NCI-H748 treated with DMSO at 0.1 percent for 48 hours (cell line): ENCODE measurements at regions not wholly inside any gene's neighbourhood (a gene's known extent, or its start where the extent isn't known, plus 50 kb on each side); places are given as distances from the start of the nearest gene placed in this dataset.

ENCODE experiments used
- DNase-seq: peaks from one replicate; lab custom pipeline; 2025; lab: John Stamatoyannopoulos, UW

DNA sequence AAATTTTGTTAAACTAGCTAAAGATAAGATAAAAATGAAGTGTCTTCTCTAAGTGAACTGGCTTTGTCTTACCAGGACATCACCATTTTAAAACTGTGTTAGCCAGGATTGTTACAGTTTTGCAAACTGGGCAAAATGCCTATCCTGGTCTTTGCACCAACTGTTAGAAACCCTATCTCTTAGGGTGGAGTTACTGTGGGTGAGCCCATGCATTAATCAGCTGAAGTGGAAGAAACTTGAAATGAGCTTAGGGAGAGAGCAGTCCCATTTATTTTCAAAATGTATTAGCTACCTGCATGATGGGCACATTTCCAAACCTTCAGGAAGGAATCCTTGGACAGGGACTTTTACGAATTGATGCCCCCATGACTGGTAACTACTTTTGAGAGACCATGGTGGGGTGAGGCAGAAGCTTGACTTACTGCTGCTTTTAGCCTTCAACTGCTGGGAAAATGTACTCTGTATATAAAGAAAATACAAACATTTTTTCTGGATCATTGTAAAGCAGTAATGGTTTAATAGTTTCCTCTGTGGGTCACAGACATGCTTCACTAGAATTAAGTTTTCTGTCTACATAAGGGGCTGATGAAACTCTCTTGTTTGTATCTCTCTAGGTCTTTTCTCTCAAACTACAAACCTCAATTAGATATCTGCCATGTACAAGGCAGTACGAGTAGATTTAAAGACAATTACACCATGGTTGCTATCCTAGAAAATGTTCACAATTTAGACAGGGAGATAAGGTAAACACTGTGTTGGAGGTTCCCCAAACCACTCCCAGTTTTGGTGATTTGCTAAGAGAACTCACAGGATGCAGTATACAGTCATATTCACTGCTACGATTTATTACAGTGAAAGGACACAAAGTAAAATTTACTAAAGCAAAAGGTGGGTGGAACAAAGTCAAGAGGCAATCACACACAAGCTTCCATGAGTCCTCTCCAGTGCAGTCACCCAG lies 321.4 kb upstream of the MMADHC start:
- peak; percentile 27 for DNase-seq

DNA sequence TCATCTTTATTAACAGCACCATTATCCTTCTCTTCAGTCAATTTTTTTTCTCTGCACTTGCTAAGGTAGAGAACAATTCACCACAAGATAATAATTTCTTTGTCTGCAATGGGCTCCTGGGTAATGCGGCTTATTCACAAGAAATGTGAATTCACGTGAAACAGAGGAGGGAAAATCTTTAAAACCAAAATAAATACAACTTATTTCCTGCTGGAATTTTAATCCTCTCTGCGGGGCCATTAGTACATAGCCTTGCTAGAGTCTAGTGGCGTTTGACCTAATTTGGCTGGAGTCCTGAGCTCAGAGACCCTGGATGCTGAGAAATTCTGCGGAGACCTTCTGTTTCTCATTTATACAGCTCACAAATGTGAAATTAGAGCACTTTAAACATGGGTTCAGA lies 319.3 kb upstream of the MMADHC start:
- no peak for DNase-seq

DNA sequence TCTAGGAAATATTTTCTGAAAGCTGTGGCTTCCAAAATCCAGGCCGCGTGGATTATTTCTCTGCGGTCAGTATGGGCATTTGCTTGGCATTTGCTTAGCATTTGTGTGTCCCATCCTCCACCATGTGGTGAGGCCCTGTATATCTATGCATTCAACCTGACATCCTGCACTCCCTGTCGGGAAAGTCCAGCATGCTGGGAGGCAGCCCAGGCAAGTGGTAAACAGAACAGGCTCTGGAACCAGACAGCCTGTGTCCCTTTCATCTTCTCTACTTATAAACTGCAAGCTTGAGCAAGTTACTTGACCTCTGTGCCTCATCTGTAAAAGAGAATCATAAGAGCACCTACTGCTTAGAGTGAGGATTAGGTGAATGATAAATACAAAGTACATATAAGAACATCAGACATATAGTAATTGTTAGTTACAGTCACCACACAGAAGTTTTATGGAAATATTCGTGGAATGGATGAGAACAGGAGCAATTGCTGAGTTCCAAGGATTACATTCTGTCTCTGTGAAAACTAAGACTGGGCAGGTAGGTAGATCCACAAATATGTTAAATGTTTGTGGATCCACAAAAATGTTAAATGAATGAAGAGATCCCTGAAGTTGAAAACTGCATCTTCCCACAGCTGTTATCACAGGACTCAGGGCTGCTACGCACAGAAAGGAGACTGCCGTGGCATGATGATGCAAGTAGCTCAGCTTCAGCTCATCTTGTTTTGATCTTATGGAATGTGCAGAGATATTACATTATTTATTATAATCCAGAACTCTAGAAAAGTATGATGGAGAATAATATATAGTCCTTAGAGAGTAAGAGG lies 317.0 kb upstream of the MMADHC start:
- no peak for DNase-seq

DNA sequence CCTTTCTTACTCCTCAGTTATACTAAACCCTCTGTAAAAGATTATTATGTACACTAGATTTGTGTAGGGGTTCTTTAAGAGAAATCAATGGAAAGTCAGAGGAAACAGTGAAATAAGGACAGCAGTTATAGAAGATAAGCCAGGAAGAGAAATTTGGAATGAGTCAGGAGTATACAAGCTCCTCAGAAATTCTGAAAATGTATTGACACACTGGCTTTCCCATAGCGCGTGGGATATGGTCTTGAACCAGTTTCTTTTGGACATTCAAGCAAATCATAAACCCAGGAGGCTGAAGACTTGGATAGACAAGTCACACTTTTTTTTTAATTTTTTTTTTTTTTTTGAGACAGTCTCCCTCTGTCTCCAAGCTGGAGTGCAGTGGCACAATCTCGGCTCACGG lies 316.1 kb upstream of the MMADHC start:
- DNase-seq, result no peak

DNA sequence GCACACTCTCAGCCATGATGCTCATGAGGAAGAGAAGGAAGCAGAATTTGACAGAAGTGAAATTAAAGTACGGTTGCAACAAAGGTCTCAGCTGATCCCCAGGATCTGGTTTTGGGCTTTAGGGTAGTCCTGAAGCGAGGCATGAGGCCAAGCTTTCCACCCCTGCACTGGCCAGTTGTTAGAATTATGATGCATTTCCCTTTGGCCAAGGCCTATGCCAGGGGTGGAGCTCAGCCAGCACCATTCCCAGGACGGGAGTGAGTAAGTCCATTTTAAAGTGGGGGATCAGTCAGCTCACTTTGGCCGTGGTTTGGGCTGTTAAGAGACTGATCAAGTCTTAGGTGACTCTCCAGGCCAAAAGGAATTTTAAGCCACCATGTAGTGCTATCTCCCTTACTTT lies 314.5 kb upstream of the MMADHC start:
- DNase-seq, result no peak

DNA sequence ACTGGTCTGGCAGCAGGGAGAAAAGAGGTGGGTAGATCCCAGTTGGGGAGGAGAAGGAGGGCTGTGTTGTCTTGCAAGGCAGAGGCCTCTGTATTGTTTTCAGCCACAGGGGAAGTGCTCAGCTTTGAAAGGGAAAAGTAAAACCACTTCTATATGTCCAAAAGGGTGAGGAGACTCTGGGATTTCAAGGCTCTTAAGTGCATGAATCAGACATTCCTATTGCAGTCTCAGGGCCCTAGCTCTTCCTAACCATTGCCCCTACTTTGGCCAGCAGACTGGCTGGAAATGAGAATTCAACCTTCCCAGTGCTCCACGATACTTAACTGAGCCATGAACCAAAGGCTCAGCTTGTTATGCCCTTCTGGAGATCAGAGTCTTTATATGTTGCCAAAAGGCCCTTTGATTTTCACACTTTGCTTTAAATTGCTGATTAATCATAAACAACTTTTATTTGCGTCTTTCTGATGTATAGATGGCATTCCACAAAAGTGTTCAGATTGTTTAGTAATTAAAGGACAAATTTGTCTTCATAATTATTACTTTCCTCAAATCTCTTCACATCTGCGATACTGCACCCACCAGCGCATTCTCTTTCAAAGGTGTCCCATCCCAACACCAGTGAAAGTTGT lies 313.8 kb upstream of the MMADHC start:
- no peak for DNase-seq

GRCh38 chr2:149899390-149899789 lies 311.8 kb upstream of the MMADHC start:
- DNase-seq, result no peak

- no peak for DNase-seq
Observed at GRCh38 chr2:149894760-149895159, 307.2 kb upstream of the MMADHC start.

DNA sequence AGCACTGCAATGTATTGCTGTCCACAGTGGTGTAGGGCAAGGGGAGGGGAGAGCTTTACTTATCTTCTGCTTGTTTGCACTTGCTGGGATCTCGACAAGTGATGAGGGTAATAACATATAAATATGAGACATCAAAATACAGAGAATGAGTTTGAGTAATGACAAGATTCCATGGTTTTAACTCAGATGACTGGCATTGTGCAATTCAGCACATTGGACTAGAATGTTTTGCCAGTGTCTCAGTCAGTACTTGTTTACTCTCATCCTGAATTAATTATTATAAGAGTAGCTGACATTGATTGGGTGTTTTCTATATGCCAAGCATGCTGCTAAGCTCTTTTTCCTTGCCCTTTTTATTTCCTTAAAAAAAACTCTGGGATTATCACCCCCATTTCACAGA lies 306.7 kb upstream of the MMADHC start:
- no peak for DNase-seq

DNA sequence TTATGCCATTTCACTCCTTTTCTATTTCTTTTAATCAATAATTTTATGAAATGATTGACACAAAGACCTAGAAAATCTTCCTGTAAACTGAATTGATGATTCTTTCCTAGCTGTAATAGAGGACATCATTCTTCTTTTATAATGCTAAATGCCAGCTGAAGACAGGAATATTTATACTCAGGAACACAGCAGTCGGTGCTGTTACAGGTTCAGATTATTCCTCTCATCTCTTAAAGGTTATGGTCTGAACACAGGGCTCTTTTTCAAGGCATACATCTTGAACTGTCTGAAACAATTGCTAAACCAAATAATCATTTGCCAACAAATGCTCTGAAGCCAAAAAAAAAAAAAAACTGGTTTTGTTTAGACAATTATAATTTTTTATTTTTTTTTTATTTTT lies 305.0 kb upstream of the MMADHC start:
- DNase-seq, result no peak

- DNase-seq, result no peak
Observed at GRCh38 chr2:149885946-149886345, 298.4 kb upstream of the MMADHC start.

GRCh38 chr2:149885468-149885867 lies 297.9 kb upstream of the MMADHC start:
- peak; percentile 77 for DNase-seq

- no peak for DNase-seq
Observed at GRCh38 chr2:149884871-149885270, 297.3 kb upstream of the MMADHC start.

GRCh38 chr2:149877913-149878312 lies 290.3 kb upstream of the MMADHC start:
- DNase-seq, result no peak

DNA sequence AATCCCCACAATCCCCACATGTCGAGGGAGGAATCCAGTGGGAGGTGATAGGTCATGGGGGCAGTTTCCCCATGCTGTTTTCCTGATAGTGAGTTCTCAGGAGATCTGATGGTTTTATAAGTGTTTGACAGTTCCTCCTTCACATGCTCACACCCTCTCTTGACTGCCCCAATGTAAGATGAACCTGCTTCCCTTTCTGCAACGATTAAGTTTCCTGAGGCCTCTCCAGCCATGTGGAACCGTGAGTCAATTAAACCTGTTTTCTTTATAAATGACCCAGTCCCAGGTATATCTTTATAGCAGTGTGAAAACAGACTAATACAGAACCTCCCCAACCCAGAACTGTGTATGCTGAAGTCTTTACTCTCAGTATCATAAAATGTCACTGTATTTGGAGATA lies 289.5 kb upstream of the MMADHC start:
- DNase-seq, result no peak

- DNase-seq, result no peak
Observed at GRCh38 chr2:149873936-149874335, 286.4 kb upstream of the MMADHC start.

GRCh38 chr2:149872638-149873150 lies 285.1 kb upstream of the MMADHC start:
- no peak for DNase-seq

DNA sequence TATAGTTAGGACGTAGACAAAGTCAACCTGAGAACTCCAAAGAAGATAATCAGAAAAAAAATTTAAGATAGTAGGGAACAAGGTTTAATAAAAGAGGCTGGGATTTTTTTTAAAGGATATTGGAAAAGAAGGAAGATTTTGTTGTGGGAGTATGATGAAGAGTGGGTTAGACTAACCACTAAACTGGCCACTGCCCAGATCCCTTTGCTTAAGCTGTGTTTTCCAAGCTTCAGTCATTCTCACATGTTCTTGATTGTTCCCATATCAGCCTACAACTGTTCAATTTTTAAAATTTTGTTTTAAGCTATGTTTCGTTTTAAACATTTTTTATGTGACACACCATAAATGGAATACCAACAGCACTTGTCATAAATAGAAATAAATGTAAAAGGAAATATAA lies 284.5 kb upstream of the MMADHC start:
- no peak for DNase-seq

- no peak for DNase-seq
Observed at GRCh38 chr2:149871091-149871885, 283.7 kb upstream of the MMADHC start.

DNA sequence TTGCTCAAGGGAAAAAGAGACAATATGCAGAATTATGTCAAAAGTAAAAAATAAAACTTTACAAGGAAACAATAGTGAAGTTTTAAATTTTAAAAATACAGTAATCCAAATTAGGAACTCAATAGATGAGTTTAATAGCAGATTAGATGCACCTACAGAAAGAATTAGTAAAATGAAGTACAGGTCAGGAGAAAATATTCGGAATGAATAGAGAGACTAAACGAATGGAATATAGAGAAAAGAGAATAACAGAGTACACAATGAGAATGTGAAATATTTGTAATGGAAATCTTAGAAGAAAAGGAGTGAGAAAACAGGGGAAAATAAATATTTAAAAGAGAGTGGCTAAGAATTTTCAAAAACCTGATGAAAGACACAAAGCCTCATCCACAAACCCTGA lies 275.7 kb upstream of the MMADHC start:
- DNase-seq, result no peak

- DNase-seq, result no peak
Observed at GRCh38 chr2:149861034-149861433, 273.5 kb upstream of the MMADHC start.
